Endodermal cell (in vitro differentiated cells): ENCODE measurements at regions not wholly inside any gene's neighbourhood (a gene's known extent, or its start where the extent isn't known, plus 50 kb on each side); places are given as distances from the start of the nearest gene placed in this dataset.

ENCODE experiments used
- DNase-seq: peaks from one replicate; pipeline ENCODE4 v3.0.0-alpha.2; 2017
- H3K27ac ChIP-seq: 2 replicates; pipeline ENCODE4 v1.5.1; 2013; ENCODE audit warnings: mild to moderate bottlenecking, low read depth, low read length, moderate library complexity
- H3K27me3 ChIP-seq: 2 replicates; pipeline ENCODE4 v1.6.1; 2013; ENCODE audit warnings: mild to moderate bottlenecking, low read length, moderate library complexity; ENCODE audit not compliant: insufficient read depth, control insufficient read depth, poor library complexity, severe bottlenecking
- H3K36me3 ChIP-seq: 2 replicates; pipeline ENCODE4 v1.7.0; 2013; ENCODE audit warnings: mild to moderate bottlenecking, low read length, moderate library complexity; ENCODE audit not compliant: control insufficient read depth, insufficient read depth
- H3K4me1 ChIP-seq: one replicate; pipeline ENCODE4 v1.7.0; 2013; ENCODE audit warnings: low read length; ENCODE audit not compliant: control insufficient read depth, insufficient read depth
- H3K4me3 ChIP-seq: 2 replicates; pipeline ENCODE4 v1.5.1; 2013; ENCODE audit warnings: mild to moderate bottlenecking, low read length, moderate library complexity
- H3K9ac ChIP-seq: 2 replicates; pipeline ENCODE4 v1.6.1; 2013; ENCODE audit warnings: mild to moderate bottlenecking, low read length, moderate library complexity; ENCODE audit not compliant: poor library complexity, severe bottlenecking; ENCODE audit errors: extremely low read depth
- H3K9me3 ChIP-seq: 2 replicates; pipeline ENCODE4 v1.6.1; 2013; ENCODE audit warnings: mild to moderate bottlenecking, low read length, moderate library complexity; ENCODE audit not compliant: control insufficient read depth
- H3K27ac Mint-ChIP-seq: 2 replicates; pipeline ENCODE4 v1.8.0; 2020; ENCODE audit warnings: mixed read lengths
- H3K27me3 Mint-ChIP-seq: 2 replicates; pipeline ENCODE4 v1.8.0; 2021; ENCODE audit warnings: mild to moderate bottlenecking, mixed read lengths; ENCODE audit not compliant: insufficient read depth
- H3K36me3 Mint-ChIP-seq: 2 replicates; pipeline ENCODE4 v1.8.0; 2020; ENCODE audit warnings: low read depth, mixed read lengths
- H3K4me1 Mint-ChIP-seq: 2 replicates; pipeline ENCODE4 v1.8.0; 2020; ENCODE audit warnings: mixed read lengths
- H3K4me3 Mint-ChIP-seq: 2 replicates; pipeline ENCODE4 v1.8.0; 2020; ENCODE audit warnings: mild to moderate bottlenecking, moderate library complexity, mixed read lengths
- H3K9me3 Mint-ChIP-seq: 2 replicates; pipeline ENCODE4 v1.8.0; 2020; ENCODE audit warnings: mild to moderate bottlenecking, mixed read lengths
- WGBS, 2 experiments: methylation state at CpG; one replicate each; pipeline versions ENCODE4 v1.1.5 to v1.1.7; 2013; ENCODE audit warnings: missing lambda C conversion rate in 2 of 2, mixed read lengths in 1 of 2; ENCODE audit not compliant: insufficient coverage in 1 of 2, insufficient read length in 1 of 2; 5-methylcytosine and 5-hydroxymethylcytosine counted together
- TF ChIP-seq, protein P1 (sequence below): fragments of 200-600 bp; sonication (generic); conservative IDR thresholded peaks from 2 replicates; pipeline ENCODE4 v1.5.0; 2021; ENCODE audit warnings: antibody characterized with exemption, mild to moderate bottlenecking

DNA sequence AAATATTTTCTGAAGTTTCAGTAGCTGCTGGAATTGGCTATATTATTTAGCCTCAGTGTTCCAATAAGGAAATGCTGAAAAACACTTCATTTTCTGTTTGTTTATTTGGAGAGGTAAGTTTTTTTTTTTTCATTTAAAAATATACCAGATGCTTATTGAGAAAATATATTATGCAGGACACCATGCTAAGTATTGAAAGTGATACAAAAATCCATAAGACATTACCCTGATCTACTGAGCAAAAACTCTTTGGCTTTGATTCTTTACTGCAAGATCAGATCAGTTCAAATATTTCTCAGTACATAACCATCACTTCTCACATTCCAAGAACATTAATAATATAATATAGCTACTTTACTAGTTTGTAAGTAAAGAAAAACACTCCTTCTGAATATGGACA, 123.4 kb upstream of the PACRGL start:
- Mint-ChIP-seq H3K27me3 (no peaks in the 10 kb centered on the region), H3K27ac (no peak overlapping the region), H3K9me3 (no peaks in the 10 kb centered on the region), H3K4me1 (no peaks in the 10 kb centered on the region), H3K36me3 (no peaks in the 10 kb centered on the region), H3K4me3 (no peak overlapping the region)
- Histone ChIP-seq H3K27ac (no peak overlapping the region), H3K36me3 (no peaks in the 10 kb centered on the region), H3K4me1 (no peaks in the 10 kb centered on the region), H3K27me3 (no peaks in the 10 kb centered on the region), H3K4me3 (no peak overlapping the region), H3K9ac (no peak overlapping the region), H3K9me3 (no peaks in the 10 kb centered on the region)
- TF ChIP-seq, protein P1, sequence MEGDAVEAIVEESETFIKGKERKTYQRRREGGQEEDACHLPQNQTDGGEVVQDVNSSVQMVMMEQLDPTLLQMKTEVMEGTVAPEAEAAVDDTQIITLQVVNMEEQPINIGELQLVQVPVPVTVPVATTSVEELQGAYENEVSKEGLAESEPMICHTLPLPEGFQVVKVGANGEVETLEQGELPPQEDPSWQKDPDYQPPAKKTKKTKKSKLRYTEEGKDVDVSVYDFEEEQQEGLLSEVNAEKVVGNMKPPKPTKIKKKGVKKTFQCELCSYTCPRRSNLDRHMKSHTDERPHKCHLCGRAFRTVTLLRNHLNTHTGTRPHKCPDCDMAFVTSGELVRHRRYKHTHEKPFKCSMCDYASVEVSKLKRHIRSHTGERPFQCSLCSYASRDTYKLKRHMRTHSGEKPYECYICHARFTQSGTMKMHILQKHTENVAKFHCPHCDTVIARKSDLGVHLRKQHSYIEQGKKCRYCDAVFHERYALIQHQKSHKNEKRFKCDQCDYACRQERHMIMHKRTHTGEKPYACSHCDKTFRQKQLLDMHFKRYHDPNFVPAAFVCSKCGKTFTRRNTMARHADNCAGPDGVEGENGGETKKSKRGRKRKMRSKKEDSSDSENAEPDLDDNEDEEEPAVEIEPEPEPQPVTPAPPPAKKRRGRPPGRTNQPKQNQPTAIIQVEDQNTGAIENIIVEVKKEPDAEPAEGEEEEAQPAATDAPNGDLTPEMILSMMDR: no peak
- no peak for DNase-seq

DNA sequence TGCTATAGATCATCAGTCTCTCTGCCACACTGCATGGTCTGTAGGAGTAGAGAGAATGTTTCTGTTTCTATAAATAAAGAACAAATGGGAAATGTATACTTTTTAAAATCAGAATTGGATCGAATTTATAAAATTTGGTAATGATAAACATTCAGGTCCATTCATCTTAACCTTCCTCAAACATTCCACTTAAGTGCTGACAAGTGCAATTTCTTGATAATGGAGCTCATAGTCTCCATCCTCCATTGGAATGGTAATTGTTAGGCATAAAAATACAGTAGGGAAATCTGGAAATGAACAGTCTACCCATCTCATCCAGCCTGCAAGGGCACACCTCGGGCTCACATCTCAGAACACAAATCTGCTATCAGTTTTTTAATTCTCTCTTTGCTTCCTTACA, 122.6 kb upstream of the PACRGL start:
- H3K9me3 Mint-ChIP-seq: no peaks in the 10 kb centered on the region
- H3K4me3 ChIP-seq: no peak overlapping the region
- H3K27me3 ChIP-seq: no peaks in the 10 kb centered on the region
- no peaks in the 10 kb centered on the region for H3K27me3 Mint-ChIP-seq
- WGBS, 2 experiments: 91% methylated on average over 1 of the region's 2 CpGs; no CpG with 5 or more reads in 1 of the 2 experiments
- H3K27ac ChIP-seq: no peak overlapping the region
- H3K9ac ChIP-seq: no peak overlapping the region
- H3K27ac Mint-ChIP-seq: no peak overlapping the region
- no peak for DNase-seq
- H3K4me3 Mint-ChIP-seq: no peak overlapping the region
- H3K9me3 ChIP-seq: no peaks in the 10 kb centered on the region
- H3K4me1 ChIP-seq: no peaks in the 10 kb centered on the region
- H3K36me3 ChIP-seq: no peaks in the 10 kb centered on the region
- no peaks in the 10 kb centered on the region for H3K36me3 Mint-ChIP-seq
- H3K4me1 Mint-ChIP-seq: no peaks in the 10 kb centered on the region
- TF ChIP-seq, protein P1: no peak

DNA sequence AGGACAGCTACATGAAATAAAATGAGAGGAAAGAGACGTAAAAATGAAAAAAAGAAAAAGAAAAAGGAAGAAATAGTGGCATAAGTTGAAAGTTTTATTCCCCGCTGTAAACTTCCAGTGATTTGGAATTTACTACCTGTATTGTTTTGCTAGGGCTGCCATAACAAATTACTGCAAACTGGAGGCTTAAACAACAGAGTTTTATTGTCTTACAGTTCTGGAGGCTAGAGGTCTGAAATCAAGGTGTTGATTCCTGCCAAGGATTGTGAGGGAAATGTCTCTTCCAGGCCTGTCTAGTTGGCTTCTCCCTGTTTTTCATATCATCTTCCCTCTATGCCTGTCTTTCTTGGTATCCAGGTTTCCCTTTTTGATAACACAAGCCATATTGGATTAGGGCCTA, 119.4 kb upstream of the PACRGL start:
- no peaks in the 10 kb centered on the region for H3K9me3 ChIP-seq
- no peak overlapping the region for H3K4me3 ChIP-seq
- Mint-ChIP-seq H3K4me1 (no peaks in the 10 kb centered on the region), H3K36me3 (no peaks in the 10 kb centered on the region), H3K4me3 (no peak overlapping the region), H3K27me3 (no peaks in the 10 kb centered on the region), H3K27ac (no peak overlapping the region), H3K9me3 (no peaks in the 10 kb centered on the region)
- no peak overlapping the region for H3K9ac ChIP-seq
- TF ChIP-seq, protein P1: no peak
- WGBS, 2 experiments: 94 to 100% methylated on average over 2 of the region's 2 CpGs
- H3K36me3 ChIP-seq: no peaks in the 10 kb centered on the region
- no peak for DNase-seq
- no peak overlapping the region for H3K27ac ChIP-seq
- no peaks in the 10 kb centered on the region for H3K4me1 ChIP-seq
- no peaks in the 10 kb centered on the region for H3K27me3 ChIP-seq
